GM18868 (cell line): ENCODE measurements at regions not wholly inside any gene's neighbourhood (a gene's known extent, or its start where the extent isn't known, plus 50 kb on each side); places are given as distances from the start of the nearest gene placed in this dataset.
"Not testable (repeated sequence)": the region's sequence is repeated elsewhere in the genome, so short reads cannot be mapped to it uniquely, and the experiment has no call there.

Source experiments
- ATAC-seq: cut with Tn5 transposase; IDR thresholded peaks from one replicate; pipeline ENCODE4 v1.9.1; 2021; ENCODE audit warnings: mild to moderate bottlenecking, moderate library complexity; ENCODE audit not compliant: unreplicated experiment

DNA sequence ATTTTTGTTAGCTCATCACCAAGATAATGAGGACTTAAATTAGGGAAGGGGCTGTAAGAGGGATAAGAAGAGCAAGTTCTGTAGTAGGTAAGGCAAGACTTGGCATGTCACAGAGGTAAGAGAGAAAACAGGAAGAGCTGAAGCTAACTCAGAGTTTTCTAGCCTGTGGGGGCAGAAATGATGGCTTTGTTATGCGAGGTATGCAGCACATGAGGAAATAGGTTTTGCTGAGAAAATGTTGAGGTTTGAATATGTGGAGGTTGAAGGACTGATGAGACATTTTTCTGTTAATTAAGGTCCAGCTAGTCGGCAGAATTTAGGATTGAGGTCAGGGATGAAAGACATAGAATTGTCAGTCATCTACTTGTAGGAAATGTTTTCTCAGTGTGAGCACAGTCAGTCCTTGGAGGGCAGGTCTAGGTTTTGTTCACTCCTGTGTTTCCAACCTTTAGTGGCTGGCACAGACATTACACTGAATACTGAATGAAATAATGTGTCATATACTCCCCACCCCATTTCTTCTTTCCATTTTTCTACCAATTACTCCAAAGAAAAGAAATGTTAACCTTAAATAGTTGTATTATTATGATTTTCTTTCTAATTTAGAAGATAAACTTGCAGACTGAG, 154.0 kb upstream of the AADAT start:
- ATAC-seq = peak; percentile 37

DNA sequence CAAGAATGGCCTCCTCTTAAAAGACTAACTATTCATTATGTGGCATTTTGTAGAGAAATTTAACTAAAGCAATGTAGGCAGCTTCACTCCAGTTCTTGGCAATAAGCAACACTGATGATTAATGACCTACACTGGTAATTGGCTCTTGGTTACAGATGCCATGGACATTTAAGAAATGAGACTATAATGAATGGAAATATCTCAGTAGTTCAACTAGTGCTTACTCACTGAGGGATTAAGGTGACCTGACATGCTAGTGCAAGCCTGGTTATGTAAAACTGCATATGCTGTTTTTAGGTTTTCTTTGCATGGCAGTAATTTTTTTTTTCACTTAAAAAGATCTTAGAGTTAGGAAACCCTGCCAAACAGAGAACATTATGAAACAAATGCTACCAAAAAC, 152.7 kb upstream of the AADAT start:
- peak; percentile 32 for ATAC-seq

DNA sequence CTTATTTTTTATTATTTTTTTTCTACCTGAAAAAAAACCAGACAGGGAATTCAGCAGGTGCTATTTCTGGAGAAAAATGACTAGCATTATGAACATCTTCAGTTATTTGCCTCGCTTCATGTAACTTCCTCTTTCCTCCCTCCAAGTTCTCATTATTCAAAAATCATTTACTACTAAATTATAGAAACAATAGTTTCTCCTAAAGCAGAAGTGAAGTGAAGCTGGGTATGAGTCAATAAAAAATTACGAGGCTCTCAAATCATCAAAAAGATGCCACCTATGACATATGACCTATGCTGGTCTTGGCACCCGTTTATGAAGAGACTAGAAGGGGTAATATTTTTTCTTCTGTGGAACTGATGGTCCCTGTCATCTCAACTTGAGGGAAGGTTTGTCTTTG, 145.0 kb upstream of the AADAT start:
- ATAC-seq = peak; percentile 85

DNA sequence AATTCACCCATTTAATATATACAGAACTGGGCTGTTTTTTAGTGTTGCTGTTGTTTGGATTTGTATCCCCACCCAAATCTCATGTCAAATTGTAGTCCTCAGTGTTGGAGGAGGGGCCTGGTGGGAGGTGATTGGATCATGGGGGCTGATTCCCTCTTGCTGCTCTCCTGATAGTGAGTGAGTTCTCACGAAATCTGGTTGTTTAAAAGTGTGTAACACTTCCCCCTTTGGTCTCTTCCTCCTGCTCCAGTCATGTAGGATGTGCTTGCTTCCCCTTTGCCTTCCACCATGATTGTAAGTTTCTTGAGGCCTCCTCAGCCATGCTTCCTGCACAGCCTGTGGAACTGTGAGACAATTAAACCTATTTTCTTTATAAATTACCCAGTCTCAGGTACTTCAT, 141.6 kb upstream of the AADAT start:
- ATAC-seq = no peak

DNA sequence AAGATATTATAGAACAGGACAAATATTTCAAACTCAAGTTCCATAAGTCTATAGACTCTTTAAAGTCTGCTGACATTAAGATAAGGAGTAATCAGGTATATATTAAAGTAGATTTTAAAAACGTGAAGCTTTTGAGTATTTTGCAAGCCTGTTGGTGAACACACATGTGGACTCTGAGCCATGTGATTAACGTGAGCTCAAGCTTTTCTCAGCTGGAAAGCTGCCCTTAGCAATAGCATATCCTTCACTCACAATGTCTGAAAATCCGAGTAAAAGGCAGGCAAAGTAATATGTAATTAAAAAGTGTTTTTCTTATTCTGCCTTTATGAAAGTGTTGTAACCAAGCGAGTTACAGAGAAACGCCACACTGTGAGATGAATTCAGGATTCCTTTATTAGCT, 140.5 kb upstream of the AADAT start:
- ATAC-seq = no peak

DNA sequence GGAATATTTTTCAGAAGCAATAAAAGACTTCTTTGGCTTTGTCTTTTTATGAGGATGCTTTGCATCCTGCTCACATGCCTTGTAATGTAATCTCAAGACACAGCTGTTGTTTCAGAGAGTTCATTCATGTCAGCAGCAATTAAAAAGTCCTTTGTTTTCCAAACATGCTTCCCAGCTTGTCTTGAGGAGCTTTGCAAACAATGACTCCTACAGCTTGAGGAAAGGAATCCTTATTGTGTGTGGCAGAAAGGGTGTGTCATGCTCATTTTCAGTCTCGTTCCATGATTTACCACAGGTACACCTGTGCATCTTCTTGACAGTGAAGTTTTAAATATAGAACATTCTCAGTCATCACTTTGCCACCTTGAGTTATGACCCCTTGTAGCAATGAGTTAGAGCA, 139.2 kb upstream of the AADAT start:
- no peak for ATAC-seq

DNA sequence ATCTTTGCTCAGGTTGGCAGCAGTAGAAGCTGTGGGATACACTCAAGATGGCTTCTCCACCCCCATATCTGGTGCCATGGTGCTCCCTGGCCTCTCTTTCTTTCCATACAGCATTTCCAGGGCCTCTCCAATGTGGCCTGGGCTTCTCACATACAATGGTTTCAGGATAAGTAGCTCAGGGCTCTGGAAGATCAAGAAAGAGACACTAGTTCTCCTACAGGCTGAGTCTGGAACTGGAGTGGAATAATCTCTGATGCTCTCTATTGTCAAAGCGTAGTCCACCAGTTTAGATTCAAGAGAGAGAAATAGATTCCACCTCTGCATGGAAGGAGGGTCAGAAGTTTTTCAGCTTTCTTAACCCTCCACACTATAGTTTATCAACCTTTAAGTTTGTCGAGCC, 138.2 kb upstream of the AADAT start:
- no peak for ATAC-seq

DNA sequence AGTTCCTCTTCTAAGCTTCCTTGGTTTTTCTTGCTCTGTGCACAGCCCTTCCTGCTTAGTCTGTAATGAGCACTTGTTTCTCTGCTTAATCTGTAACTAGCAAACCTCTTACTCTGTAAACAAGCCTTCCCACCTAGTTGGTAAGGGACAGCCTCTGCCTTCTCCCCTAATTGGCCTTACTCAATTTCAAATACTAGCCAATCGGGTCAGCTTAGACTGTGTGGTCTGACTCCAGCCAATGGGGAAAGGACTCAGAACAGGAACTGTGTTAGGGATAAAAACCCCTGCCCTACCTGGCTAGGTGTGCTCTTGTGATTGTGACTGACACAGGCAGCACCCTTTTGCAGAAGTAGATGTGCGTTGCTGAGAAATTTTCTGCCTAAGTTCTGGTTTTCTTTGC, 136.5 kb upstream of the AADAT start:
- ATAC-seq = no peak

DNA sequence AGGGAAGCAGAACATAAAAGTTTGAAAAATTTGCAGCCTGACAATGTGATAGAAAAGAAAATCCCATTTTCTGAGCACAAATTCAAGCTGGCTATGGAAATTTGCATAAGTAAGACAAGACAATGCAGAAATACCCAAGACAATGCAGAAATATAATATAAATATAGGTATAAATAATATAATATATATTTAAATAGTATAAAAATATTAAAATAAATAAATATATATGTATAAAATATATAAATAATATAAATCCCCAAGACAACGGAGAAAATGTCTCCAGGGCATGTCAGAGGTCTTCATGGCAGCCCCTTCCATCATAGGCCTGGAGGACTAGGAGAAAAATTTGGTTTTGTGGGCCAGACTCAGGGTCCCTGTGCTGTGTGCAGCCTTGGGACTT, 125.0 kb upstream of the AADAT start:
- no peak for ATAC-seq

DNA sequence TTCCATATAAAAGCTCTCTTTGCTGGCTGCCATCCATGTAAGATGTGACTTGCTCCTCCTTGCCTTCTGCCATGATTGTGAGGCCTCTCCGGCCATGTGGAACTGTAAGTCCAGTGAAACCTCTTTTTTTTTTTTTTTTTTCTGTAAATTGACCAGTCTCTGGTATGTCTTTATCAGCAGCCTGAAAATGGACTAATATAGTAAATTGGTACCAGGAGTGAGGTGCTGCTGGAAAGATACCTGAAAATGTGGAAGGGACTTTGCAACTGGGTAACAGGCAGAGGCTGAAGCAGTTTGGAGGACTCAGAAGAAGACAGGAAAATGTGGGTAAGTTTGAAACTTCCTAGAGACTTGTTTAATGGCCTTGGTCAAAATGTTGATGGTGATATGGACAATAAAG, 124.3 kb upstream of the AADAT start:
- ATAC-seq = no peak

DNA sequence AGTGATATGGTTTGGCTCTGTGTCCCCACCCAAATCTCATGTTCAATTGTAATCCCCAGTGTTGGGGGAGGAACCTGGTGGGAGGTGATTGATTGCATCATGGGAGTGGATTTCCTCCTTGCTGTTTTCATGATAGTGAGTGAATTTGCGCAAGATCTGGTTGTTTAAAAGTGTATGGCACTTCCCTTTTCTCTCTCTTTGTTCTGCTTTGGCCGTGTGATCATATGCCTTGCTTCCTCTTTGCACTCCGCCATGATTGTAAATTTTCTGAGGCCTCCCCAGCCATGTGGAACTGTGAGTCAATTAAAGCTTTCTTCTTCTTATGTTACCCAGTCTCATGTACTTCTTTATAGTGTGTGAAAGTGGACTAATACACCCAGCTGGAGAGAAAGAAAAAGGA, 113.0 kb upstream of the AADAT start:
- ATAC-seq = peak; percentile 94

DNA sequence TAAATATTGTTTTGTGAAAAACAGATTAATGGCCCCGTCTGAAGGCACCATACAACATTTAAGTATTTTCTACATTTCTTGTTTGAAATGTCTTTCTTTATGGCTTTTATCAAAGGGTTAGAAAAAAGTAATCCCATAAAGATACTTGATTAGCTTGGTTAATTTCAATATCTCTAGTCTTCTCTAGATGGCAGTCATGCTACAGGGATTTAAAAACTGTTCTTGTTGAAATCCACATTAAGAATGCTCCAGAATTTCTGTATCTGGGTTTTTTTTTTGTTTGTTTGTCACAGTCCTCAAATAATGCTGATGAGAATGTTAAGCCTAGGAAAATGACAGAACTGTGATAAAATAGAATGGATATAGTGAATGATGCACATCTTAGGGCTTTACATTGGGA, 109.0 kb upstream of the AADAT start:
- ATAC-seq = no peak

DNA sequence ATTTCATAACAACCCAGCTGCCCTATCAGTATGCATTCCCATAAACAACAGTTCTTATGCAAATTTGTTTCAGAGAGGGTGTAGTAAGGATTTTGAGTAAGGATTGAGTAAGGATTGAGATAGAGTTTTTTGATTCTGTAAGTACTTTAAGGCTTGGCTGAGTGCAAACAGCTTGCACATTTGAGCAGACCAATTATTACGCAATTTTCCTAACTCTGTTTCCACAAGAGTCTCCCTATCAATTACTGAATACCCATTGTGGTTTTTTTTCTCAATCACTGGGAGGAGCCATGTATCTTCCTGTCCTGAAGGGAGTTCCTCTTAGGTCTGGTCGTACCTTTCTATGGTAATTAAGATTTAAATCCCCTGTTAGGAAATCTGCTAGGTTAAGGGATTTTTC, 105.0 kb upstream of the AADAT start:
- not testable (repeated sequence) for ATAC-seq

DNA sequence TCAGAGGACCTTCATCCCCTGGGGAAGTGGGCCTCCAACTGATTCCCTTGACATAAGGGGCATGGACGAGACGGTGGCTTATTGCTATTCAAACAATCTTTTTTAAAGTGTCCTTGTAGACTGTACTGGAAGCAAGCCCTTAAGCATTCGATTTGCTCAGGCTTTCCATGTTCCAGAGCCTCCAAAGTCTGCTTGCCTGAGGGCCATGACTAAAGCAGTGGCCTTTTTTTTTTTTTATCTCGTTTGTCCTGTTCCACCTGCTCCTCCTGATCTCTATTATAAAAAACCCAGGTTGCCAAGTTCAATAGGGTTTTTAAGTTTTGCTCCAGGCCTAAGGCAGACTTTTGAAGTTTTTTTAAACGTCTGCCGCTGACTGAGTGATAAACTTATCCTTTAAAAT, 103.7 kb upstream of the AADAT start:
- ATAC-seq = no peak

DNA sequence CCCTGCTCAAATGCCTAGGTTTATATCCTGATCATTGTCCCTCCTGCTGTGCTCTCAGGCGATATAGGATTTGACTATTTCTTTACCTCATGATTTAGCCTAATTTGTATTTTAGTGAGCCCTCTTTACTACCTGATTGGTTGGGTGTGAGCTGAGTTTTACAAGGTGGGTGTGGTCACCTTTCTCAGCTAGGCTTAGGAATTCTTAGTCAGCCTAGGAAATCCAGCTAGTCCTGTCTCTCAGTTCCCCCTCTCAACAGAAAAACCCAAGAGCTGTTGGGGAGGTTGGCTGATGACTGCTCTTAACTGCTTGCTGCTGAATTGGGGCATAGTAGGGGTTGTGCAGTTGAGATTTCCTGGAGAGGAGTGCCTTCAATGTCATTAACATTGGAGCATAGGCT, 100.5 kb upstream of the AADAT start:
- ATAC-seq = no peak

DNA sequence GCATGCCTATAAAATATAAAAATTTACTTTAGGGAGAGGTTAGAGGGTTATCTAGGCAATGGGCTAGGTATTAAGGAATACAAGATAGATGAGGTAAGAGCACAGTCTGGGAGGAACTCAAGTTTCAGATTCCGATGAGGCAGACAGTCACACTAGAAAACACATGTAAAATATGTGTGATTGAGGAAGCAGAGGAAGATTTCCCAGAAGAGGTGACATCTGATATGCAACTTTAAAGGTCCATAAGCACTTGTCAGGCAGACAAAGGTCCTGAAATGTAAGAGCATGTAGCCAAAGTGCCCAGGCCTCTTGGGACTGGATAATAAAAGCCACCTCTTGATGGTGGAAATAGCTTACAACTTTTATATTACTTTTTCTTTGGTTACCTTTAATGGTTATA, 81.1 kb upstream of the AADAT start:
- no peak for ATAC-seq

DNA sequence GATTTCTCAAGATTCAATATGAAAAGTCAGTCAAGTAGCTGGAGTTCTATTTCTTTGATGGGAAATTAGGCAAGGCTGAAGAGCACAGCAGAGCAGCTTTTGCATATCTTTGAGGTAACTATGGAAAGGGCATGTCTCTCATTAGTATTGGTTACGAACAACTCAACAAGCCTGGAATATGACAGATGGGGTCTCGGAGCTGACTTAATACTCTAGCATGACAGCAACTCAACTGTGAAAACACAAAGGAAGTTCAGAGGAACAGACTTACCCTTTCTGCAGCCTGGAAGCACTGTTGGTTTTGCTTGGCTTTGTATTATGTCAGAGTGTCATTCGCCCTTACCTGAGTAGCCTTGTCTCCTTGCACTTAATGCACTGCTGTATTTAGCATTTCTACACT, 79.9 kb upstream of the AADAT start:
- no peak for ATAC-seq

DNA sequence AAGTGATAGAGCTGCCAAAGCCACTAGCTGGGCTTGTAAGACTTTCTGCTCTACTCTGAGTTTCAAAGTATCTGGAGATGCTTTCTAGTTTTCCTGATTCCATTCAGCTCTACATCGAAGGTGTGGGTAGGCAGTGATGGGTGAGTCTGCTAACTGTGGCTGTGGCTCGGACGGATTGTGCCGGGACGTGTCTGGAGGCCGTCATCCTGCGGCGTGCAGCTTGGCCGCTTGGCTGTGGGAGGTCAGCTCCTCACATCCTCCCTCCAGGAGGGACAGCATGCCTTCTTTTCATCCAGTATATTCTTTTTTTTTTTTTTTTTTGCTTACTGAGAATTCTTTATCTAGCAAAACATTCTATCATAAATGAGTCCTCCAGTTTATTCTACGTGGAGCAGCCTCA, 77.9 kb upstream of the AADAT start:
- no peak for ATAC-seq

DNA sequence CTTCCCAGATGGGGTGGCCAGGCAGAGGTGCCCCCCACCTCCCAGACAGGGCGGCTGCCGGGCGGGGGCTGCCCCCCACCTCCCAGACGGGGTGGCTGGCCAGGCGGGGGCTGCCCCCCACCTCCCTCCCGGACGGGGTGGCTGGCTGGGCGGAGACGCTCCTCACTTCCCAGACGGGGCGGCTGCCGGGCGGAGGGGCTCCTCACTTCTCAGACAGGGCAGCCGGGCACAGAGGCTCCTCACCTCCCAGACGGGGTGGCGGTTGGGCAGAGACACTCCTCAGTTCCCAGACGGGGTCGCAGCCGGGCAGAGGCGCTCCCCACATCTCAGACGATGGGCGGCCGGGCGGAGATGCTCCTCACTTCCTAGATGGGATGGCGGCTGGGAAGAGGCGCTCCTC, 76.4 kb upstream of the AADAT start:
- ATAC-seq = not testable (repeated sequence)

DNA sequence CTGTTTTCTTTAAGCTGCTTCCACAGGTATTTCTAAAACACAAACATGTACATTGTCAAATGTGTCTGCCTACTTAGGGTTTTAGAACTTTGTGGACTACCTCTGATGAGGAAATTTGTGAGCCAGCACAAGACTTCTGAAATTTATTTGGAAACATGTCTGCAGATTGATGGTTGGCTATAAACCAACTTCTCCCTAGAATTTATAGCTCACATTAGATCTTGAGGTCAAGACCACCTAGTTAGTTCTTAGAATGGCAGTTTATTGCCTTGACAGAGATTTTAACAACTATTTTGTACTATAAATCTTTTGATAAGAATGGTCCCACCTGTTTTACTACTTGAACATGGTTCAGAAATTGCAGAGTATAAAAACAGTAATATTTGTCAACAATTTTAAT, 72.7 kb upstream of the AADAT start:
- no peak for ATAC-seq

DNA sequence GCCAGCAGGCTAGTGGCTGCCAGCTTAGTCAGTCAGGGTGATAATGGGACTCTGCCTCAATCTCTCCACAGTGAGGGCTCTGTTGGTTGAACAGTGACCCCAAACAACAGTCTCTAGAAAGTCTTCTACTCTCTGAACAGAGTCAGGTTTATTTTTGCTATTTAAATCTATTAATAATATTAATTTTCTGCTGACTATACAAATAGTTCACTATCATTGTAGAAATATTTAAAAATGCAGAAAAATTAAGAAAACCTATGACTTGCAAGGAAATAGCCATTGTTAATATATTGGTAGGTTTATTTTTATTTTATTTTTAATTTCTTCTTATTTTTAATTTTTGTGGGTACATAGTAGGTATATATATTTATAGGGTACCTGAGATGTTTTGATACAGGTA, 67.9 kb upstream of the AADAT start:
- ATAC-seq = no peak

DNA sequence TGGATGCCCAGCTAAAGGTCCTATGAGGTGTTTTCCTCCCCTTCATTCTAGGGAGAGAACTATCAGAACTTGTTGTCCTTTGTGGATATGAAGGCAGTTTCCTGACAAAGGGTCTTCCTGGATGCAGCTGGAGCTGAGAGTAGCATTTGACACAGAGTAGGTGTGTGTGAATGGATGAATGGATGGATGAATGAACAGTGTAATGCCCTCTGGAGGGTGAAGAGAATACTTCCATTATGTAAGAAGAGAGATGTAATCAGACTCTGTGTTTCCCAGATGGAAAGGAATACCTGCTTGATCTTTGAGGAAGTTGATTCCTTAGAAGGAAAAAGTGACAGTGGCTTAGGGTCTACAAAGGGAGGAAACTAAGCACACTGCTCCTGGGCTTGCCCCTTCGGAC, 55.4 kb upstream of the AADAT start:
- ATAC-seq = no peak

DNA sequence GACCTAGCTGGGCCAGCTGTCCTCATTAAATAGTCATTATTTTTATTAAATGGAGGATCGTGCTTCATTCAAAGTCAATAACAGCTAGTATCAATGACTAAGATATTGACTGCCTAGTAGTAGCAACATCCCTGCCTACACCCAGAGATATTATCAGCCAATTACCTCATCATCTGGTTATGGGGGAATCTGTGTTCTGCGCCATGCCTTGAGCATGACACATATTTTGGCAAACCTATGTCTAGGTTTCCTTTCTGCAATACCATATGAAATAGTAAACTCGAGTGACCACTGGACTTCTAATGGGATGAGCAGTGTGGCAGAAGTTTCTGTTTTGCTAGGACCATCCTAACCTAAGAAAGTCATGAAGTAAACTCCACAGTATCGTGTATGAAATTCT, 50.0 kb upstream of the AADAT start:
- ATAC-seq = no peak
